Heart left ventricle (tissue), 13 donors: ENCODE measurements at regions not wholly inside any gene's neighbourhood (a gene's known extent, or its start where the extent isn't known, plus 50 kb on each side); places are given as distances from the start of the nearest gene placed in this dataset.

Experiments used
- CTCF ChIP-seq, 12 donors: fragments of 200-600 bp; sonication (generic) in 4 of 12; IDR thresholded peaks; one replicate each; pipeline versions ENCODE4 v1.5.0 to v1.8.0; 2018 to 2022; ENCODE audit warnings: antibody characterized with exemption in 12 of 12, mild to moderate bottlenecking in 5 of 12
- POLR2A ChIP-seq, 2 donors: fragments of 450-650 bp; IDR thresholded peaks; one replicate each; pipeline ENCODE4 v1.6.1; 2017; ENCODE audit warnings: antibody characterized with exemption in 2 of 2, mild to moderate bottlenecking in 2 of 2, moderate library complexity in 2 of 2
- donor health status: ischemic (EF 13 %, LVEDD 7.1; RV severe dilation, severe dysfunction).
- donor health status: DM: no; HTN: yes; CAD: no.
- donor health status: DM: no; HTN: no; CAD: no.
- donor health status: ischemic (EF 25% LVEDD 6.9; RV normal size, moderate dysfunction).
- donor health status: ischemic (EF 25% LVEDD 5.7; RV mildly dilated, moderate dysfunction).
- donor health status: ischemic (EF 35%, LVEDD 5.7; RV mildly dilated, moderate dysfunction).
- donor health status: nonischemic (EF 11% LVEDD 7.7; RV severe dilation, severe dysfunction).
- donor health status: DM: yes; HTN: yes; CAD: no.
- donor health status: PGD.
- donor health status: ischemic (EF 29% LVEDD 5.4; RV normal size, mild dysfunction).
- donor health status: nonischemic (EF 23%, LVEDD 6.1; RV moderate dilation, normal function).

GRCh38 chr11:96448225-96448624 is 58.4 kb downstream of the JRKL start:
- no peak for TF ChIP-seq POLR2A (IDR thresholded peaks at IDR 0.05)
- no peak for TF ChIP-seq CTCF (IDR thresholded peaks at IDR 0.05)
